ENCODE measurements at regions not wholly inside any gene's neighbourhood (a gene's known extent, or its start where the extent isn't known, plus 50 kb on each side); places are given as distances from the start of the nearest gene placed in this dataset.
A peak's percentile ranks its signal among the peaks of the same experiment; 100 is the strongest.
"Not testable (repeated sequence)": the region's sequence is repeated elsewhere in the genome, so short reads cannot be mapped to it uniquely, and the experiment has no call there.

GRCh38 chr3:134704133-134704532 is 53.3 kb upstream of the KY start:
- no peak for DNase-seq (ENCODE audit: low spot score)

GRCh38 chr3:134704556-134704955 is 53.7 kb upstream of the KY start:
- DNase-seq (ENCODE audit: low spot score): no peak

- DNase-seq (ENCODE audit: low spot score): peak; percentile 28
These were observed 57.2 kb upstream of the KY start for GRCh38 chr3:134707908-134708597.

- no peak for DNase-seq (ENCODE audit: low spot score)
These were observed 57.8 kb upstream of the KY start for GRCh38 chr3:134708671-134709070.

- DNase-seq (ENCODE audit: low spot score): no peak
These were observed 58.3 kb upstream of the KY start for GRCh38 chr3:134709076-134709475.

- peak; percentile 41 for DNase-seq (ENCODE audit: low spot score)
These were observed 58.9 kb upstream of the KY start for GRCh38 chr3:134709561-134710312.

- peak; percentile 40 for DNase-seq (ENCODE audit: low spot score)
These were observed 59.5 kb upstream of the KY start for GRCh38 chr3:134710313-134710680.

GRCh38 chr3:134711284-134711683 is 60.5 kb upstream of the KY start:
- DNase-seq (ENCODE audit: low spot score): no peak

- DNase-seq (ENCODE audit: low spot score): no peak
These were observed 62.8 kb upstream of the KY start for GRCh38 chr3:134713671-134714070.

- peak; percentile 20 for DNase-seq (ENCODE audit: low spot score)
These were observed 67.9 kb upstream of the KY start for GRCh38 chr3:134718726-134719125.

- DNase-seq (ENCODE audit: low spot score): no peak
These were observed 70.4 kb upstream of the KY start for GRCh38 chr3:134721214-134721613.

GRCh38 chr3:134722969-134723368 is 72.1 kb upstream of the EPHB1 start:
- DNase-seq (ENCODE audit: low spot score): no peak

- no peak for DNase-seq (ENCODE audit: low spot score)
These were observed 65.4 kb upstream of the EPHB1 start for GRCh38 chr3:134729649-134730048.

- DNase-seq (ENCODE audit: low spot score): no peak
These were observed 57.5 kb upstream of the EPHB1 start for GRCh38 chr3:134737516-134737915.

- not testable (repeated sequence) for DNase-seq (ENCODE audit: low spot score)
These were observed 55.0 kb upstream of the EPHB1 start for GRCh38 chr3:134740077-134740476.

- DNase-seq (ENCODE audit: low spot score): no peak
These were observed 52.9 kb upstream of the EPHB1 start for GRCh38 chr3:134742202-134742601.

GRCh38 chr3:134743006-134743405 is 52.1 kb upstream of the EPHB1 start:
- DNase-seq (ENCODE audit: low spot score): no peak

Measured in GM03348 (cell line).